Stimulated activated naive CD8-positive, alpha-beta T cell treated with anti-CD3 and anti-CD28 coated beads, Interleukin-15, amount 100 ng/mL, for 72 hours (primary cell): ENCODE measurements at regions not wholly inside any gene's neighbourhood (a gene's known extent, or its start where the extent isn't known, plus 50 kb on each side); places are given as distances from the start of the nearest gene placed in this dataset.
"Not testable (repeated sequence)": the region's sequence is repeated elsewhere in the genome, so short reads cannot be mapped to it uniquely, and the experiment has no call there.

Experiments
- ATAC-seq: fragments of 150-1000 bp; cut with Tn5 transposase; 2 replicates; pipeline ENCODE4 v1.10.0; 2021; ENCODE audit warnings: mild to moderate bottlenecking, moderate library complexity
- DNase-seq, 2 donors: peaks; one replicate each; pipeline ENCODE4 v3.0.0; 2021 to 2022
- H3K27ac Mint-ChIP-seq, 2 donors: one replicate each; pipeline ENCODE4 v1.8.0; 2022; ENCODE audit warnings: mild to moderate bottlenecking in 2 of 2, mixed read lengths in 2 of 2, moderate library complexity in 2 of 2
- H3K27me3 Mint-ChIP-seq: one replicate; pipeline ENCODE4 v1.8.0; 2022; ENCODE audit warnings: mixed read lengths
- H3K4me1 Mint-ChIP-seq: one replicate; pipeline ENCODE4 v1.8.0; 2022; ENCODE audit warnings: mild to moderate bottlenecking, mixed read lengths
- H3K4me3 Mint-ChIP-seq, 2 donors: one replicate each; pipeline ENCODE4 v1.8.0; 2022; ENCODE audit warnings: mild to moderate bottlenecking in 2 of 2, mixed read lengths in 2 of 2, moderate library complexity in 1 of 2
- H3K9me3 Mint-ChIP-seq, 2 donors: one replicate each; pipeline ENCODE4 v1.8.0; 2022; ENCODE audit warnings: mixed read lengths in 2 of 2

DNA sequence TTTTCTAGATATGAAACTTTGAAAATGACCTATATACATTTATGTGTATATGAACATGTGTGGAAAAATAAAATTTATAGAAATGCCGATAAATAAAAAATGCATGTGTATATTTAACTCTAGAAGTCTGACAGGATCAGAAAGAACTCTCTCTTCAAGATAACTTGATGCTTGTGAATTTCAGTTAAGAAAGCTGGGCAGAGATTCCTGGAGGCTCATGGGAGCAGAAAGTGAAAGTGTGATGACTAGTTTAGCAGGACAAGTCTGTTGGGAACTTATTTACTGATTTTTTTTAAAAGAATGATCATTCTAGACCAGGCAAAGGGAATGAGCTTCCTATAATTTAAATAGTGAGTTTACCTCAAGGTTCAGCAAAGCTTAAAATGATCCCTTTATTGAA is 81.5 kb upstream of the KCNAB1 start:
- no peaks in the 10 kb centered on the region for H3K9me3 Mint-ChIP-seq

DNA sequence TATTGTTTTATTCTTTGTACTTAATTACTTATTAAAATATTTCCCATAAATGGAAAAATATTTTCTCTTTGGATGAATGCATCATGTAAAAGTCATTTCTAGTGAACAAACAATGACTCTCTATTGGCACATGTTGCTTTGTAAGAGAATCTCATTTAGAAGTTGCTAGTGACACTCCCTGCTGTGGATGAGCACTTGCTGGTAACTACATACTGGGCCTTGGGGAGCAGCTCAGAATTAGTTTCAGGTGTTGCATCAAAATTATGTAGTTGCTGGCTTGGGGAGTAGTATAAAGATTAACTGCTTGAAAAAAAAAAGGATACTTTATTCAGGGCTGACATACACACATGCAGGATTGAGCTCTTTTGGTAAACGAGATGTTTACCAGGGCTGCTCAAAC is 80.3 kb upstream of the KCNAB1 start:
- H3K27ac Mint-ChIP-seq, result no peak overlapping the region
- H3K4me3 Mint-ChIP-seq, result no peak overlapping the region
- peaks cover 20% of the 10 kb centered on the region for H3K27me3 Mint-ChIP-seq
- H3K9me3 Mint-ChIP-seq, result no peaks in the 10 kb centered on the region
- DNase-seq (no peak), ATAC-seq (no peak)
- peaks cover 7% of the 10 kb centered on the region for H3K4me1 Mint-ChIP-seq

More for the DNA sequence above, 81.5 kb upstream of the KCNAB1 start:
- no peak for ATAC-seq
- Mint-ChIP-seq H3K27ac (no peak overlapping the region), H3K27me3 (peaks cover 15% of the 10 kb centered on the region), H3K4me3 (no peak overlapping the region), H3K4me1 (peaks cover 2% of the 10 kb centered on the region)
- DNase-seq, result no peak

DNA sequence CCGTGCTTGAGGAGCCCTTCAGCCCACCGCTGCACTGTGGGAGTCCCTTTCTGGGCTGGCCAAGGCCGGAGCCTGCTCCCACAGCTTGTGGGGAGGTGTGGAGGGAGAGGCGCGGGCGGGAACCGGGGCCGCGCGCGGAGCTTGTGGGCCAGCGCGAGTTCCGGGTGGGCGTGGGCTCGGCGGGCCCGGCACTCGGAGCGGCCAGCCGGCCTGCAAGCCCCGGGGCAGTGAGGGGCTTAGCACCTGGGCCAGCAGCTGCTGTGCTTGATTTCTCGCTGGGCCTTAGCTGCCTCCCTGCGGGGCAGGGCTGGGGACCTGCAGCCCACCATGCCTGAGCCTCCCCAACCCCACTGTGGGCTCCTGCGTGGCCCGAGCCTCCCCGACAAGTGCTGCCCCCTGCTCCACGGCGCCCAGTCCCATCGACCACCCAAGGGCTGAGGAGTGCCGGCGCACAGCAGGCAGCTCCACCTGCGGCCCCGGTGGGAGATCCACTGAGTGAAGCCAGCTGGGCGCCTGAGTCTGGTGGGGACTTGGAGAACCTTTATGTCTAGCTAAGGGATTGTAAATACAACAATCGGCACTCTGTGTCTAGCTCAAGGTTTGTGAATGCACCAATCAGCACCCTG is 79.0 kb upstream of the KCNAB1 start:
- DNase-seq, ATAC-seq, H3K9me3 Mint-ChIP-seq, H3K4me3 Mint-ChIP-seq, H3K27ac Mint-ChIP-seq, H3K4me1 Mint-ChIP-seq: not testable (repeated sequence)
- H3K27me3 Mint-ChIP-seq, result peaks cover 20% of the 10 kb centered on the region

DNA sequence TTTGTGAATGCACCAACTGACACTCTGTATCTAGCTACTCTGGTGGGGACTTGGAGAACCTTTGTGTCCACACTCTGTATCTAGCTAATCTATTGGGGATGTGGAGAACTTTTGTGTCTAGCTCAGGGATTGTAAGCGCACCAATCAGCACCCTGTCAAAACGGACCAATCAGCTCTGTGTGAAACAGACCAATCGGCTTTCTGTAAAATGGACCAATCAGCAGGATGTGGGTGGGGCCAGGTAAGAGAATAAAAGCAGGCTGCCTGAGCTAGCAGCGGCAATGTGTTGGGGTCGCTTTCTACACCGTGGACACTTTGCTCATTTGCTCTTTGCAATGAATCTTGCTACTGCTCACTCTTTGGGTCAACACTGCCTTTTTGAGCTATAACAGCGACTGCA is 78.5 kb upstream of the KCNAB1 start:
- peaks cover 26% of the 10 kb centered on the region for H3K27me3 Mint-ChIP-seq
- not testable (repeated sequence) for ATAC-seq, H3K4me3 Mint-ChIP-seq, H3K9me3 Mint-ChIP-seq, H3K4me1 Mint-ChIP-seq, H3K27ac Mint-ChIP-seq, DNase-seq

DNA sequence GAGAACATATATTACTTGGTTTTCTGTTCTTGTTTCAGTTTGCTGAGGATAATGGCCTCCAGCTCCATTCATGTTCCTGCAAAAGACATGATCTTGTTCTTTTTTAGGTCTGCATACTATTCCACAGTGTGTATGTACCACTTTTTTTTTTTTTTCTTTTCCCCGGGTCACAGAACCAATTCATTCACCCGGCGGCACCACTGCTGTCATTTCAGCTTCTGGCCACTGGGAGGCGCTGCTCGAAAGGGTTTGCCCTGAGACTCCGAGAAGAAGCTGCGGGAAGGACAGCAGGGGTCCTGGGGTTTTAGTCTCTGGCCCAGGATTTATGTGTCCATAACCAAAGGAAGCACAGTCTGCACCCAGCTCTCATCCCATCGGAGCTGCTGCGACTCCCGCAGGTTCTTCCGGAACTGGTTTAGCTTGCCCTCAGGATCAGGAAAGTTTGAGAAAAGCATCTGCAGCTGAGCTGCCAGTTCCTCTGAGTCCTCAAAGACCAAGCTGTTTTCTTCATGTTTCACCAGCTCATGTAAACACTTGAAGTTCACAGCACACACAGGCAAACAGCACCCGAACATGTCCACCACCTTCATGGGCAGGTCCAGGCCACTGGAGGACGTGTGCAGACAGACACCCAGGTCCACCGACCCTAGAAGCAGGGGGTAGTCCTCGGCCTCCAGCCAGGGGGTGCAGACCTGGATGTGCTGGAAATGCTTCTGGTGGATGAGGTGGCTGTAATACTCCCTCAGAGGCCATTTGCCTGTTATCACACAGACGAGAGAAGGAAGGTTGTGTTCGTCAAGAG is 76.3 kb upstream of the KCNAB1 start:
- not testable (repeated sequence) for H3K4me3 Mint-ChIP-seq, H3K4me1 Mint-ChIP-seq, H3K9me3 Mint-ChIP-seq, H3K27ac Mint-ChIP-seq
- peak; percentile 57 for DNase-seq
- H3K27me3 Mint-ChIP-seq, result peaks cover 36% of the 10 kb centered on the region
- peak; percentile 35 for ATAC-seq

DNA sequence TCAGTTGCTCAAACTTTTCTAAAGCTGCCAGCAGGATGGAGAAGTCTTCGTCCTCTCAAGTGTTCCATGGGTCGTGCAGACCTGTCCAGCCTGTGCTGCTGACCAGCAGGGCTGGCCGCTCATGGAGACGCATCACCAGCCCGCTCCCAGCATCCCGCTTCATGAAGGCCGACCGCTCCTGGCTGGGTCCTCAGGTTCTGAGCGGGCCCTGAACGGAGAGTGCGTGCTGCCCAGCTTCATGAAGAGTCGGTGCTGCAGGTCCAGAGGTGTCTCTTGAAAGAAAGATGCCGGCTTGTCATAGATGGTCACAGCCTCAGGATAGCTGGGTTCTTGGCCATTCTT is 75.8 kb upstream of the KCNAB1 start:
- no peak overlapping the region for H3K27ac Mint-ChIP-seq
- ATAC-seq (no peak), DNase-seq (no peak)
- H3K9me3 Mint-ChIP-seq, result no peaks in the 10 kb centered on the region
- peaks cover 41% of the 10 kb centered on the region for H3K27me3 Mint-ChIP-seq
- no peak overlapping the region for H3K4me3 Mint-ChIP-seq
- peaks cover 7% of the 10 kb centered on the region for H3K4me1 Mint-ChIP-seq

DNA sequence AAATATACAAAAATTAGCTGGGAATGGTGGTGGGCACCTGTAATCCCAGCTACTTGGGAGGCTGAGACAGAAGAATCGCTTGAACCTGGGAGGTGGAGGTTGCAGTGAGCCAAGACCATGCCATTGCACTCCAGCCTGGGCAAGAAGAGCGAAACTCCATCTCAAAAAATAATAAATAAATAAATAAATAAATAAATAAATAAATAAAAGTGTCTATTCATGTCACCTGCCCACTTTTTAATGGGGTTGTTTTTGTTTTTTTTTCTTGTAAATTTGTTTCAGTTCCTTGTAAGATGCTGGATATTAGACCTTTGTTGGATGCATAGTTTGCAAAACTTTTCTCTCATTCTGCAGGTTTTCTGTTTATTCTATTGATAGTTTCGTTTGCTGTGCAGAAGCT is 71.9 kb upstream of the KCNAB1 start:
- H3K27ac Mint-ChIP-seq, ATAC-seq, DNase-seq, H3K9me3 Mint-ChIP-seq, H3K4me3 Mint-ChIP-seq: not testable (repeated sequence)
- Mint-ChIP-seq H3K4me1 (peaks cover 12% of the 10 kb centered on the region), H3K27me3 (peaks cover 36% of the 10 kb centered on the region)

DNA sequence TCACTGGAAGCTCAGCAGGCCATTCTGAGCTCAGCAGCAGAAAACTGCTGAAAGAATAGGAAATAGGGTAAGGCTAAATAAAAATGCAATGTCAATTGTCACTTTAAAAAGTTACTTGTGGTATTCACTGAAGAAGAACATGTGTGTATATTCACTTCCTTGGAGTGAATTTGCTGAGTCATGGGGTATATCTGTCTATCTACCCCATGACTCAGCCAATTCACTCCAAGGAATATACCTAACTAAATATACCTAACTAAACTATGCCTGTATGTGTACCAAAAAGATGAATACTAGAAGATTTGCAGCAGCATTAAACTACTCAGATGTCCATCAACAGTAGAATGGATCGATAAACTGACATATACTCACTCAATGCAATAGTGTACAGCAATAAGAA is 69.5 kb upstream of the KCNAB1 start:
- Mint-ChIP-seq H3K9me3 (no peaks in the 10 kb centered on the region), H3K4me3 (no peak overlapping the region), H3K27ac (no peak overlapping the region), H3K27me3 (peaks cover 35% of the 10 kb centered on the region), H3K4me1 (peaks cover 5% of the 10 kb centered on the region)
- no peak for DNase-seq
- ATAC-seq, result no peak

DNA sequence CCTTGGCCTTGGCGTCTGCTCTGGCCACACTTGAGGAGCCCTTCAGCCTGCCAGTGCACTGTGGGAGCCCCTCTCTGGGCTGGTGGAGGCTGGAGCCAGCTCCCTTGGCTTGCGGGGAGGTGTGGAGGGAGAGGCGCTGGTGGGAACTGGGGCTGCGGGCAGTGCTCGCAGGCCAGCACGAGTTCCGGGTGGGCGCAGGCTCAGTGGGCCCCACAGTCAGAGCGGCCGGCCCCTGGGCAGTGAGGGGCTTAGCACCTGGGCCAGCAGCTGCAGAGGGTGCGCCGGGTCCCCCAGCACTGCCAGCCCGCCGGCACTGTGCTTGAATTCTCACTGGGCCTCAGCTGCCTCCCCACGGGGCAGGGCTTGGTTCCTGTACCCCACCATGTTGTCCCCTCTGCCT is 68.7 kb upstream of the KCNAB1 start:
- no peak for DNase-seq
- H3K4me1 Mint-ChIP-seq, result peaks cover 5% of the 10 kb centered on the region
- ATAC-seq, result peak; percentile 73
- peaks cover 31% of the 10 kb centered on the region for H3K27me3 Mint-ChIP-seq
- H3K9me3 Mint-ChIP-seq, result no peaks in the 10 kb centered on the region
- H3K4me3 Mint-ChIP-seq, result no peak overlapping the region
- no peak overlapping the region for H3K27ac Mint-ChIP-seq

DNA sequence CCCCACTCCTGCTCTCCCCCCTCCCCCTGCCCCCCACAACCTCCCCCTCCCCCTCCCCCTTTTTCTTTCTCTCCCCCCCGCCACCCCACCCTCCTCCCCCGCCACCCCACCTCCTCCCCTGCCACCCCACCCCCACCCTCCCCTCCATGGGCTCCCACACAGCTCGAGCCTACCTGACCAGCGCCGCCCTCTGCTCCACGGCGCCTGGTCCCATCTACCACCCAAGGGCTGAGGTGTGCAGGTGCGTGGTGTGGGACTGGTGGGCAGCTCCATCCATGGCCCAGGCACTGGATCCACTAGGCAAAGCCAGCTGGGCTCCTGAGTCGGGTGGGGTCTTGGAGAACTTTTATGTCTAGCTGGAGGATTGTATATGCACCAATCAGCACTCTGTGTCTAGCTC is 68.3 kb upstream of the KCNAB1 start:
- Mint-ChIP-seq H3K27me3 (peaks cover 27% of the 10 kb centered on the region), H3K4me3 (no peak overlapping the region), H3K4me1 (peaks cover 5% of the 10 kb centered on the region), H3K27ac (no peak overlapping the region), H3K9me3 (no peaks in the 10 kb centered on the region)
- ATAC-seq (peak; percentile 65), DNase-seq (no peak)

DNA sequence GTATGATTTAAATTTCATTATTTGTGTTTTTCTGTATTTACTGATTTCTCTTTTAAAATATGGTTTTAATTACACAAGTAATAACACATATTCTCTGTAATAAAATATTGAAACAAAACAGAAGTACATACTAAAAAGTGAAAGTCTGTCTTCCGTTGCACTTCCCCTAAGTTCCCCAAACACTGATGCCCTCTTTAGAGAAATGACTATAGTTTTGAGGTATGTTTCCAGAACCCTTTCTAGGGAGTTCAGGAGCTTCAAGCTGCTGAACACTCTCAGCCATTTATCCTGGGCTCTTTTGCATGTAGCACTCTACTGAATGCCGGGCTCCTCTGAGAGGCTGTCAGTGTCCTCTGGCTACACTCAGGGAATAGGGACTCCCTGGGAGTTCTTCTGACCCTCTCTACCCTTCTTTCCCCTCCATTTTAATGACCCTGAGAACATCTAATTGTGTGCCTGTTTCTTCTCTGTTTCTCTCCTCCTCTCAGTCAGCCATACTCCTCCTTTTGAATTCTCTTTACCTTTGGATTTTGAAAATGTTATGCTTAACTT is 60.4 kb upstream of the KCNAB1 start:
- ATAC-seq (no peak), DNase-seq (no peak)
- no peaks in the 10 kb centered on the region for H3K4me1 Mint-ChIP-seq
- no peak overlapping the region for H3K4me3 Mint-ChIP-seq
- no peaks in the 10 kb centered on the region for H3K9me3 Mint-ChIP-seq
- H3K27ac Mint-ChIP-seq, result no peak overlapping the region
- peaks cover 3% of the 10 kb centered on the region for H3K27me3 Mint-ChIP-seq

DNA sequence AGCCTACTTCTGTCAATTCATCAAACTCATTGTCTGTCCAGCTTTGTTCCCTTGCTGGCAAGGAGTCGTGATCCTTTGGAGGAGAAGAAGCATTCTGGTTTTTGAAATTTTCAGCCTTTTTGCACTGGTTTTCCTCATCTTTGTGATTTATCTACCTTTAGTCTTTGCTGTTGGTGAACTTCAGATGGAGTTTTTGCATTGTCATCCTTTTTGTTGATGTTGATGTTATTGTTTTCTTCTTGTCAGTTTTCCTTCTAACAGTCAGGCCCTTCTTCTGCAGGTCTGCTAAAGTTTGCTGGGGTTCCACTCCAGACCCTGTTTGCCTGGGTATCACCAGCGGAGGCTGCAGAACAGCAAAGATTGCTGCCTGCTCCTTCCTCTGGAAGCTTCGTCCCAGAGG is 52.2 kb upstream of the KCNAB1 start:
- not testable (repeated sequence) for ATAC-seq, DNase-seq, H3K4me1 Mint-ChIP-seq, H3K27ac Mint-ChIP-seq, H3K9me3 Mint-ChIP-seq, H3K4me3 Mint-ChIP-seq
- H3K27me3 Mint-ChIP-seq, result peaks cover 25% of the 10 kb centered on the region

DNA sequence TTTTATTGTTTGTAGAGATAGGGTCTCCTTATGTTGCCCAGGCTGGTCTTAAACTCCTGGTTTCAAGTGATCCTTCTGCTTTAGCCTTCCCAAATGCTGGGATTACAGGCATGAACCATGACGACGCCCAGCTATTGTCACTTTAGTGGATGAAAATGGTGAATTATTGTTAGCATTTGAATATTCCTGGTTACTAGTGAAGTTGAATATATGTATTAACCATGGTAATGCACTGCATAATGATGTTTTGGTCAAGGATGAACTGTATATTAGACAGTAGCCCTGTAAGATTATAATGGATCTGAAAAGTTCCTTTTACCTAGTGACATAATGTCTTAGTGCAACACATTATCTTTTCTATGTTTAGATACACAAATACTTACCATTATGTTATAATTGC is 50.4 kb upstream of the KCNAB1 start:
- ATAC-seq, result no peak

More for the DNA sequence above, 50.4 kb upstream of the KCNAB1 start:
- Mint-ChIP-seq H3K4me3 (no peak overlapping the region), H3K4me1 (no peaks in the 10 kb centered on the region), H3K27me3 (peaks cover 29% of the 10 kb centered on the region), H3K27ac (no peak overlapping the region), H3K9me3 (peaks cover 0 to 7% of the 10 kb centered on the region in 2 donors)
- DNase-seq, result no peak
